HCT116 (cell line): ENCODE measurements at regions not wholly inside any gene's neighbourhood (a gene's known extent, or its start where the extent isn't known, plus 50 kb on each side); places are given as distances from the start of the nearest gene placed in this dataset.

Experiments
- ATAC-seq: fragments of 200-7000 bp; cut with Tn5 transposase; 2 replicates; pipeline ENCODE4 v1.9.1; 2020; ENCODE audit warnings: mild to moderate bottlenecking, moderate library complexity
- BruUV-seq: library from RNA; stranded (reverse); fragments of 400-500 nt; replicated peaks from 2 replicates; lab custom pipeline; 2021; lab: Mats Ljungman, UMichigan
- CTCF ChIA-PET: fragments of 300-600 bp; sonication (Branson Sonifier 250); formaldehyde crosslinking; loops from one replicate; lab custom pipeline; 2021; ENCODE audit warnings: antibody characterized with exemption; lab: Charles Lee
- POLR2A ChIA-PET: fragments of 300-600, 350-600 bp; sonication (Branson Sonifier 250); formaldehyde crosslinking; loops from one replicate; lab custom pipeline; 2021; ENCODE audit warnings: antibody characterized with exemption; lab: Charles Lee
- RAD21 ChIA-PET, 2 experiments: fragments of 300-600 bp; sonication (Branson Sonifier 250); formaldehyde crosslinking; loops; one replicate each; lab custom pipeline; 2023; ENCODE audit warnings: low total read pairs in 2 of 2; ENCODE audit not compliant: uncharacterized antibody in 2 of 2, unreplicated experiment in 2 of 2, low non-redundant PET in 1 of 2; lab: Charles Lee
- DNase-seq: peaks from one replicate; pipeline ENCODE4 v3.0.0-alpha.2; 2010; ENCODE audit warnings: low read depth, low spot score
- H2AFZ ChIP-seq: fragments of 200-600 bp; shearing (Covaris generic), sonication (generic); 2 replicates; pipeline ENCODE4 v1.6.1; 2017; ENCODE audit warnings: low read depth, mixed run types, mixed read lengths, antibody characterized with exemption, low read length; ENCODE audit not compliant: poor library complexity, severe bottlenecking
- H3K27ac ChIP-seq: 2 replicates; pipeline ENCODE4 v1.5.1; 2012; ENCODE audit warnings: low read depth, low read length
- H3K27me3 ChIP-seq: fragments of 200-600 bp; sonication (generic); 2 replicates; pipeline ENCODE4 v1.6.1; 2016; ENCODE audit warnings: mixed run types, low read length, mixed read lengths; ENCODE audit not compliant: insufficient read depth
- H3K36me3 ChIP-seq, 2 experiments: fragments of 200-500 bp in 1 of 2; fragments of 200-600 bp in 1 of 2; sonication (Bioruptor generic) in 1 of 2; sonication (generic) in 1 of 2; 2 replicates each; pipeline versions ENCODE4 v1.5.1 to v1.6.1; 2014 to 2016; ENCODE audit warnings: low read length in 2 of 2, inconsistent platforms in 1 of 2, mixed read lengths in 1 of 2, mixed run types in 1 of 2; ENCODE audit not compliant: insufficient read depth in 2 of 2, control insufficient read depth in 1 of 2
- H3K4me1 ChIP-seq, 2 experiments: fragments of 200-600 bp in 1 of 2; sonication (generic) in 1 of 2; 2 replicates each; pipeline versions ENCODE4 v1.5.1 to v1.6.1; 2012 to 2017; ENCODE audit warnings: low read length in 2 of 2, inconsistent platforms in 1 of 2, mild to moderate bottlenecking in 1 of 2, mixed read lengths in 1 of 2, mixed run types in 1 of 2, moderate library complexity in 1 of 2; ENCODE audit not compliant: insufficient read depth in 2 of 2, control insufficient read depth in 1 of 2
- H3K4me2 ChIP-seq: fragments of 200-600 bp; sonication (generic); 2 replicates; pipeline ENCODE4 v1.6.1; 2017; ENCODE audit warnings: mixed run types, low read length, mixed read lengths
- H3K4me3 ChIP-seq, 2 experiments: fragments of 200-600 bp in 1 of 2; sonication (generic) in 1 of 2; replicated peaks in 1 of 2; 2 replicates each; pipeline ENCODE4 v1.5.1; 2011 to 2016; ENCODE audit warnings: low read length in 2 of 2, control low read depth in 1 of 2, low read depth in 1 of 2, mild to moderate bottlenecking in 1 of 2, mixed read lengths in 1 of 2, mixed run types in 1 of 2
- H3K79me2 ChIP-seq: fragments of 200-600 bp; sonication (generic); 2 replicates; pipeline ENCODE4 v1.6.1; 2017; ENCODE audit warnings: mild to moderate bottlenecking, mixed run types, low read length, moderate library complexity, mixed read lengths; ENCODE audit not compliant: insufficient read depth
- H3K9ac ChIP-seq: fragments of 200-600 bp; sonication (generic); 2 replicates; pipeline ENCODE4 v1.6.1; 2016; ENCODE audit warnings: low read length, mixed read lengths
- H3K9me2 ChIP-seq: fragments of 200-600 bp; sonication (generic), shearing (Covaris generic); 2 replicates; pipeline ENCODE4 v1.6.1; 2017; ENCODE audit warnings: mixed run types, mild to moderate bottlenecking, moderate library complexity; ENCODE audit not compliant: insufficient read depth
- H3K9me3 ChIP-seq, 2 experiments: fragments of 200-500 bp in 1 of 2; fragments of 200-600 bp in 1 of 2; sonication (Bioruptor generic) in 1 of 2; sonication (generic) in 1 of 2; 2 replicates each; pipeline ENCODE4 v1.6.1; 2014 to 2017; ENCODE audit warnings: low read length in 2 of 2, mixed read lengths in 2 of 2, inconsistent platforms in 1 of 2, low read depth in 1 of 2, mild to moderate bottlenecking in 1 of 2, mixed run types in 1 of 2, moderate library complexity in 1 of 2; ENCODE audit not compliant: control insufficient read depth in 1 of 2, insufficient read depth in 1 of 2
- H4K20me1 ChIP-seq: fragments of 200-600 bp; sonication (generic), shearing (Covaris generic); 2 replicates; pipeline ENCODE4 v1.6.1; 2017; ENCODE audit warnings: mixed run types, mild to moderate bottlenecking, moderate library complexity; ENCODE audit not compliant: insufficient read depth
- CEBPB ChIP-seq: IDR thresholded peaks from 2 replicates; pipeline ENCODE4 v1.6.1; 2012; ENCODE audit warnings: low read depth
- EZH2phosphoT487 ChIP-seq: fragments of 200-600 bp; IDR thresholded peaks from 2 replicates; pipeline ENCODE4 v1.6.1; 2018; ENCODE audit warnings: antibody characterized with exemption, borderline replicate concordance
- FOSL1 ChIP-seq: IDR thresholded peaks from 2 replicates; pipeline ENCODE4 v1.6.1; 2012; ENCODE audit warnings: low read depth
- JUND ChIP-seq: IDR thresholded peaks from 2 replicates; pipeline ENCODE4 v1.6.1; 2012
- POLR2AphosphoS5 ChIP-seq: IDR thresholded peaks from 2 replicates; pipeline ENCODE4 v1.6.1; 2011; ENCODE audit warnings: mild to moderate bottlenecking, low read depth, low read length, moderate library complexity
- SRF ChIP-seq: IDR thresholded peaks from 2 replicates; pipeline ENCODE4 v1.6.1; 2012; ENCODE audit warnings: low read depth
- YY1 ChIP-seq: IDR thresholded peaks from 2 replicates; pipeline ENCODE4 v1.6.1; 2011; ENCODE audit warnings: low read length, low read depth, moderate library complexity, mild to moderate bottlenecking; ENCODE audit not compliant: insufficient replicate concordance; ENCODE audit errors: extremely low read depth
- ZFX ChIP-seq: fragments of 450-650 bp; IDR thresholded peaks from 2 replicates; pipeline ENCODE4 v1.6.1; 2017
- ZNF274 ChIP-seq: fragments of 200-500 bp; sonication (Bioruptor generic); IDR thresholded peaks from 2 replicates; pipeline ENCODE4 v1.6.1; 2014; ENCODE audit warnings: mild to moderate bottlenecking, low read depth, low read length, inconsistent platforms
- intact Hi-C: fragments of 100-400 bp; cut with micrococcal nuclease; formaldehyde crosslinking; loops from 2 replicates; pipeline ENCODE4 v1.10.0; 2022

DNA sequence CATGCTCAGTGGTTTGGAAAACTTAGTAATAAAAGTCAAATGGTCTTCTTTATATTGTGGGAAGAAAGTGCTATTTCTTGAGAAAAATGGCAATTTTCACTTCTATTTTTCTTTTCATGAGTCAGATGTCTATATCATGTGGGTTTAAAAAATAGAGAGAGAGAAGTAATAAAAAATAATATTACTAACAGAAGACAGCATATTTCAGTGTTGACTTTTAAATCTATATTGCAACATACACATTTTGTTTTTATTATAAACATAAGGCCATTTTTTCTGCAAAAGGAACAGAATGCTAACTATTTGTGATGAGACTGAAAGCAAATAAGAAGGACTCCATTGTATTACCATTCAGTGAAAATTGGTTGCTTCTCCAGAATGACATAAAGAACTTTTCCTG lies 135.1 kb upstream of the CNR1 start:
- ATAC-seq: no peak
- H3K9me3 ChIP-seq: no peaks in the 10 kb centered on the region
- BruUV-seq: no TSS peak

DNA sequence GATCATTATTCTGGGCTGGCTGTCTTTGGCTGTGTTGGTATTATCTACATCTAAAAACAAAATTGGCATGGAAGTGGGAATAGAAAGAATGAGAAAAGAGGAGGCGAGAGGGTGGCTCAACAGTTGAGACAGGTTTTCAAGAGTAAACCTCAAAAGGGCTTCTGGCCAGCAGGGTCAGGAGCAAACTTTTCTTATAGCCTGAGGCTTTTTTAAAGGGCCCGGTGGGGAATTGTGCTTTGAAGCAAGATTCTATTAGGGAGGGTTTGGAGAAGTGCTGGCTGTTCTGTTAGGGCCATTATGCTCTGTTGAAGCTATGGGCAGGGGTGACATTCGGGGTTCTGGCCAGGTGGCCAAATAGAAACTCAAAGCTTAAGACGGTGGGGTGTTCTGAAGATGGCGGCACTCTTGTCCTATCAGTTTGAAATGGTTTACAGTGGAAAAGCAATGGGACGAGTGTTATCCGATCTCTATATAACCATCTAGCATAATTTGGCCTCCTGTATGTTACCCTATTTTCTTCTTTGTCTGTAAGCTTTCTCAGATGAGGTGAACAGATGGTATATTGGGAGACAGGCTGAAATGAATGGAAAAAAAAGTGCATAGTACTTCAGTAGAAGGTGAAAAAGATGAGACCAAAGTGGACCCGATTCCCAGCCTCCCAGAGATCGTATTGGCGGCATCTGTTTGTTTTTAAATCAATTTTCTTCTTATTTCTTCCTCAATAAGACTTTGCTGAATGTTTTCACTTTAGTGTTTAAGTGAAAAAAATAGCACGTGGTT lies 132.1 kb upstream of the CNR1 start:
- intact Hi-C loops: no loop called here
- TF ChIP-seq JUND: no peak
- TF ChIP-seq ZNF274: no peak
- TF ChIP-seq POLR2AphosphoS5: no peak
- no peak for TF ChIP-seq CEBPB
- TF ChIP-seq FOSL1: no peak
- TF ChIP-seq ZFX: no peak
- no peak for TF ChIP-seq EZH2phosphoT487
- TF ChIP-seq, all 23 proteins: peak for 0
- POLR2A ChIA-PET: no interaction called here
- peaks cover 48% of the 10 kb centered on the region; the same call in 1 of the 2 replicates for H3K27me3 ChIP-seq
- no peaks in the 10 kb centered on the region for H3K9me2 ChIP-seq
- CTCF ChIA-PET: no interaction called here
- H3K36me3 ChIP-seq: no peaks in the 10 kb centered on the region
- H3K9ac ChIP-seq: no peak overlapping the region
- no peaks in the 10 kb centered on the region for H3K9me3 ChIP-seq
- no peaks in the 10 kb centered on the region for H3K79me2 ChIP-seq
- H4K20me1 ChIP-seq: no peaks in the 10 kb centered on the region
- no peak overlapping the region for H3K4me3 ChIP-seq
- DNase-seq: no peak
- H2AFZ ChIP-seq: no peak overlapping the region
- RAD21 ChIA-PET: no interaction called here
- no peak for ATAC-seq
- no peak overlapping the region for H3K4me2 ChIP-seq
- H3K27ac ChIP-seq: no peak overlapping the region
- no peaks in the 10 kb centered on the region for H3K4me1 ChIP-seq
- no TSS peak for BruUV-seq

More for the DNA sequence above, 135.1 kb upstream of the CNR1 start:
- no peak overlapping the region for H2AFZ ChIP-seq
- ChIA-PET POLR2A (no interaction called here), CTCF (no interaction called here), RAD21 (no interaction called here)
- intact Hi-C loops: no loop called here
- H3K4me3 ChIP-seq: no peak overlapping the region
- no peaks in the 10 kb centered on the region for H3K79me2 ChIP-seq
- no peaks in the 10 kb centered on the region for H3K9me2 ChIP-seq
- no peak overlapping the region for H3K4me2 ChIP-seq
- TF ChIP-seq POLR2AphosphoS5: no peak
- TF ChIP-seq JUND: no peak
- TF ChIP-seq YY1: no peak
- TF ChIP-seq SRF: no peak
- no peak for DNase-seq
- H3K27me3 ChIP-seq: peaks cover 42% of the 10 kb centered on the region; the same call in 1 of the 2 replicates
- H4K20me1 ChIP-seq: no peaks in the 10 kb centered on the region
- H3K36me3 ChIP-seq: no peaks in the 10 kb centered on the region
- H3K9ac ChIP-seq: no peak overlapping the region
- no peak overlapping the region for H3K27ac ChIP-seq
- H3K4me1 ChIP-seq: no peaks in the 10 kb centered on the region
